ENCODE measurements at regions not wholly inside any gene's neighbourhood (a gene's known extent, or its start where the extent isn't known, plus 50 kb on each side); places are given as distances from the start of the nearest gene placed in this dataset.

GRCh38 chr2:9113916-9114315 is 92.7 kb upstream of the ASAP2 start:
- Histone ChIP-seq H3K27ac (ENCODE audit: low read depth, low read length) (no peak overlapping the region), H3K36me3 (ENCODE audit: insufficient read depth, low read length) (no peaks in the 10 kb centered on the region), H2AFZ (ENCODE audit: low read length, unreplicated experiment) (no peak overlapping the region), H3K4me1 (ENCODE audit: control insufficient read depth, insufficient read depth, low read length, unreplicated experiment) (peaks cover 23% of the 10 kb centered on the region), H3K79me2 (ENCODE audit: control insufficient read depth, insufficient read depth, low read length, unreplicated experiment) (no peaks in the 10 kb centered on the region), H3K27me3 (ENCODE audit: insufficient read depth, low read length) (no peaks in the 10 kb centered on the region), H3K4me3 (ENCODE audit: low read depth, low read length) (no peak overlapping the region)

- Histone ChIP-seq H3K27ac (ENCODE audit: low read depth, low read length) (no peak overlapping the region), H3K4me1 (ENCODE audit: control insufficient read depth, insufficient read depth, low read length, unreplicated experiment) (peaks cover 23% of the 10 kb centered on the region), H3K36me3 (ENCODE audit: insufficient read depth, low read length) (no peaks in the 10 kb centered on the region), H3K27me3 (ENCODE audit: insufficient read depth, low read length) (no peaks in the 10 kb centered on the region), H3K79me2 (ENCODE audit: control insufficient read depth, insufficient read depth, low read length, unreplicated experiment) (no peaks in the 10 kb centered on the region), H3K4me3 (ENCODE audit: low read depth, low read length) (no peak overlapping the region), H2AFZ (ENCODE audit: low read length, unreplicated experiment) (no peak overlapping the region)
These were observed 93.3 kb upstream of the ASAP2 start for GRCh38 chr2:9113262-9113661.

DNA sequence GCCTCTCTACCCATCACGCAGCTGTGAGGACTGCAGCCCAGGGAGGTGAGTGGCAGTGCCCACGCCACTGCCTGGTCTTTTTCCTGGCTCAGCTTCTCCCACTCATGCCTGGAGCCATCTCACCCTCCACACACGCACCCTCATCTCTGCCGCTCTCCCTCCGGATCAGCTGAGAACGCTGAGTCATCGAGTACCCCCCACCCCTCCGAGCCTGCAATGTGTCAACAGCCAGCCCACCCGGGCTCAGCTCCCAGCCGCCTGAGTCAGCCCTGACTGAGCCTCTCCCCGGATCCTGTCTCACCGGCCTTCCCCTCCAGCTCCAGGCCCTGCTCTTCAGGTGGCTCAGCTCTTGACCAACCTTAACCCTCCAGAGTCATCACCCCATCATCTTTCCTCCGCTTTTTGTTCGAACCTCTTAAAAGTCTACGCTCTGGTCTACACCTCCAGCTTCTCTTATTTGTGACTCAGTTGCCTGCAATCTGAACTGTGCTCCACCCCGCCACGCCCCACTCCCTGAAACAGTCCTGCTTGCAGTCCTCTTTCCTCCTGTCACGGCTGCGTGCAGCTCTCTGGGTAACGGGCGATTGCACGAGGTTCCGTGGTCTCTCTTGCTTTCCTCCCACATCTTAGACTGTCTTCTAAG is 94.4 kb upstream of the ASAP2 start:
- H3K27ac ChIP-seq (ENCODE audit: low read depth, low read length), result peak overlapping the region; percentile 70
- peaks cover 26% of the 10 kb centered on the region for H3K4me1 ChIP-seq (ENCODE audit: control insufficient read depth, insufficient read depth, low read length, unreplicated experiment)
- H2AFZ ChIP-seq (ENCODE audit: low read length, unreplicated experiment), result no peak overlapping the region

GRCh38 chr2:9110893-9111569 is 95.6 kb upstream of the ASAP2 start:
- no peaks in the 10 kb centered on the region for H3K79me2 ChIP-seq (ENCODE audit: control insufficient read depth, insufficient read depth, low read length, unreplicated experiment)
- no peaks in the 10 kb centered on the region for H3K36me3 ChIP-seq (ENCODE audit: insufficient read depth, low read length)
- H3K27ac ChIP-seq (ENCODE audit: low read depth, low read length), result no peak overlapping the region
- H2AFZ ChIP-seq (ENCODE audit: low read length, unreplicated experiment), result no peak overlapping the region
- H3K27me3 ChIP-seq (ENCODE audit: insufficient read depth, low read length), result no peaks in the 10 kb centered on the region
- peaks cover 29% of the 10 kb centered on the region for H3K4me1 ChIP-seq (ENCODE audit: control insufficient read depth, insufficient read depth, low read length, unreplicated experiment)
- H3K4me3 ChIP-seq (ENCODE audit: low read depth, low read length), result no peak overlapping the region

More for the DNA sequence above, 94.4 kb upstream of the ASAP2 start:
- Histone ChIP-seq H3K79me2 (ENCODE audit: control insufficient read depth, insufficient read depth, low read length, unreplicated experiment) (no peaks in the 10 kb centered on the region), H3K4me3 (ENCODE audit: low read depth, low read length) (no peak overlapping the region), H3K27me3 (ENCODE audit: insufficient read depth, low read length) (no peaks in the 10 kb centered on the region), H3K36me3 (ENCODE audit: insufficient read depth, low read length) (no peaks in the 10 kb centered on the region)

DNA sequence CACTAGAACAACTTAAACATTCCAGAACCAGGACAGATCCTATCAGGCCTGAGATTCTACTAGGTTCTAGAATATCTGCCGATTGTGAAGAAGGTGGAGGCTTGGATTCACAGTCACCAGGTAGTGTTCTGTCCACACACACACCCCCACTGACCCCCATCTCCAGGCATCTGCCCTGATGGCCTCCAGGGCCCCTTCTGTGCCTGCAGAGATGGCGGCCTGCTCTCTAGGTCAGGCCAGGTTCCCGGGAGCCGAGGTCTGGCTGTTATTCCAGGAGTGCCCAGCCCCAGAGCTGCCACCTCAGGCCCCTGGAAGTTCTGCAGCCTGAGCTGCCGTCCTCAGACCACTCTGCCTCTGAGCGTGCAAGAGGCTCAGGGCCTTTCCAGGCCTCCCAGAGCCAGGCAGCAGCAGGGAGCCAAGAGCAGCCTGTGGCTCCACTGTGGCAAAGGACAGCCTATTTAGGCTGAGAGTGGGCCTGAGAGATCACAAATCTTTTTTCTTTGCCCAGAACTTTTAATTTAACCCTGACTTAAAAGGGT is 96.2 kb upstream of the ASAP2 start:
- Histone ChIP-seq H3K4me3 (ENCODE audit: low read depth, low read length) (no peak overlapping the region), H2AFZ (ENCODE audit: low read length, unreplicated experiment) (no peak overlapping the region), H3K36me3 (ENCODE audit: insufficient read depth, low read length) (no peaks in the 10 kb centered on the region), H3K27ac (ENCODE audit: low read depth, low read length) (no peak overlapping the region), H3K79me2 (ENCODE audit: control insufficient read depth, insufficient read depth, low read length, unreplicated experiment) (no peaks in the 10 kb centered on the region), H3K27me3 (ENCODE audit: insufficient read depth, low read length) (no peaks in the 10 kb centered on the region), H3K4me1 (ENCODE audit: control insufficient read depth, insufficient read depth, low read length, unreplicated experiment) (peaks cover 29% of the 10 kb centered on the region)

DNA sequence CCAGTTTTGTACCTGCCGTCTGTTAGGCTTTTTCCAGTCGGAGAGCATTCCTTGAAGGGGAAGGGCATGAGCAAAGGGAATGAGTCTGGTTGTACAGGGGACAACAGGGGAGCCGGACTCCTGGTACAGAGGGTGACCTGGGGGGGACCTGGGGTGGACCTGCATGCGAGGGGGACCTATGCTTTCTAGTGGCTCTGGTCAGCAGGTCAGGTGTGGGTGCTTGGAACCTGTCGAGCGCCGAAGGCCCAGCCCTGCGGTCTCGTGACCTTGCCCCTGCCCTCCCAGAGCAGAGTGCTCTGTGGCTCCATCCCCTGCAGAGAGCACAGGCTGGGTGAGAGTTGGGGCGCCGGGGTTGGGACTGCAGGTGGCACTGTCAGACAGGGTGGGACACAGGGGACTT is 96.7 kb upstream of the ASAP2 start:
- Histone ChIP-seq H3K27me3 (ENCODE audit: insufficient read depth, low read length) (no peaks in the 10 kb centered on the region), H3K79me2 (ENCODE audit: control insufficient read depth, insufficient read depth, low read length, unreplicated experiment) (no peaks in the 10 kb centered on the region), H3K4me1 (ENCODE audit: control insufficient read depth, insufficient read depth, low read length, unreplicated experiment) (peaks cover 29% of the 10 kb centered on the region), H3K27ac (ENCODE audit: low read depth, low read length) (no peak overlapping the region), H3K4me3 (ENCODE audit: low read depth, low read length) (no peak overlapping the region), H2AFZ (ENCODE audit: low read length, unreplicated experiment) (no peak overlapping the region), H3K36me3 (ENCODE audit: insufficient read depth, low read length) (no peaks in the 10 kb centered on the region)

GRCh38 chr2:9108210-9108967 is 98.2 kb upstream of the ASAP2 start:
- Histone ChIP-seq H3K4me1 (ENCODE audit: control insufficient read depth, insufficient read depth, low read length, unreplicated experiment) (peaks cover 25% of the 10 kb centered on the region), H2AFZ (ENCODE audit: low read length, unreplicated experiment) (no peak overlapping the region), H3K36me3 (ENCODE audit: insufficient read depth, low read length) (no peaks in the 10 kb centered on the region), H3K27ac (ENCODE audit: low read depth, low read length) (no peak overlapping the region), H3K4me3 (ENCODE audit: low read depth, low read length) (no peak overlapping the region), H3K27me3 (ENCODE audit: insufficient read depth, low read length) (no peaks in the 10 kb centered on the region), H3K79me2 (ENCODE audit: control insufficient read depth, insufficient read depth, low read length, unreplicated experiment) (no peaks in the 10 kb centered on the region)

GRCh38 chr2:9107168-9108025 is 99.2 kb upstream of the ASAP2 start:
- Histone ChIP-seq H3K4me1 (ENCODE audit: control insufficient read depth, insufficient read depth, low read length, unreplicated experiment) (peaks cover 20% of the 10 kb centered on the region), H3K36me3 (ENCODE audit: insufficient read depth, low read length) (no peaks in the 10 kb centered on the region), H3K4me3 (ENCODE audit: low read depth, low read length) (no peak overlapping the region), H2AFZ (ENCODE audit: low read length, unreplicated experiment) (no peak overlapping the region), H3K79me2 (ENCODE audit: control insufficient read depth, insufficient read depth, low read length, unreplicated experiment) (no peaks in the 10 kb centered on the region), H3K27ac (ENCODE audit: low read depth, low read length) (no peak overlapping the region), H3K27me3 (ENCODE audit: insufficient read depth, low read length) (no peaks in the 10 kb centered on the region)

- Histone ChIP-seq H3K4me1 (ENCODE audit: control insufficient read depth, insufficient read depth, low read length, unreplicated experiment) (peaks cover 12% of the 10 kb centered on the region), H2AFZ (ENCODE audit: low read length, unreplicated experiment) (no peak overlapping the region), H3K27me3 (ENCODE audit: insufficient read depth, low read length) (no peaks in the 10 kb centered on the region), H3K27ac (ENCODE audit: low read depth, low read length) (no peak overlapping the region), H3K4me3 (ENCODE audit: low read depth, low read length) (no peak overlapping the region), H3K79me2 (ENCODE audit: control insufficient read depth, insufficient read depth, low read length, unreplicated experiment) (no peaks in the 10 kb centered on the region), H3K36me3 (ENCODE audit: insufficient read depth, low read length) (no peaks in the 10 kb centered on the region)
These were observed 100.1 kb upstream of the ASAP2 start for GRCh38 chr2:9106338-9107167.

All from ACC112 (cell line).